ENCODE measurements at regions not wholly inside any gene's neighbourhood (a gene's known extent, or its start where the extent isn't known, plus 50 kb on each side); places are given as distances from the start of the nearest gene placed in this dataset.

GRCh38 chr12:4099276-4099675 is 174.3 kb upstream of the CCND2 start:
- no peak for DNase-seq

DNA sequence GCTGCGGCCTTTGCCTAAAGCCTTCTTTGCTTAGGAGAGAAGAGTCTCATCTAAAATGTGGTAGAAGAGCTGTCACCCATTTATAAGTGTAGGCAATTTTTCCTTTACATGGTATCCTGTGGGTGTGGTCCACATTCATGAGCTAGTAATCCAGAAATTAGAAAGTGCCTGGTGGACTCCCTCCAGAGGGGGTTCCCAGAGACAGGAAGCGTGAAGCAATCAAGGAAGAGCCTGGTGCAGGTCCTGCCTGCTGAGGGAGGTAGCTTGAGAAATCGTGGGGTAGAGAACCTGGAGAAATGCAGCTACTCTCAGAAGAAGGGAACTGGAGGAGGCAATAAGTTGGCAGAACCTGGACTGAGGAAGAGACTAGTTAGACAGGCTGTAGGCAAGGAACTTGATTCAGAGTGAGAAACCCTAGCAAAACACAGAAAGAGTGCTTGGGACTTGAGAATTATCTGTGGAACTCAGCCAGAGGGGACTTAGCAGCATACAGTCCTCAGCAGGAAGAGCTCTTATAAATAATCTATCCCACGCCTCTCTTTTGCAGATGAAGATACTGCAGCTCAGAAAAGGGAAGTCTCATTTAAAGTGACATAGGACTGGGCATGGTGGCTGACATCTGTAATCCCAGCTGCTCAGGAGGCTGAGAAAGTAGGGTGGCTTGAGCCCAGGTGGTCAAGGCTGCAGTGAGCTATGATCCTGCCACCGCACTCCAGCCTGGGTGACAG is 182.4 kb upstream of the CCND2 start:
- DNase-seq = no peak

GRCh38 chr12:4089956-4090355 is 183.6 kb upstream of the CCND2 start:
- DNase-seq = no peak

- DNase-seq = no peak
Observed at GRCh38 chr12:4089121-4089606, 184.4 kb upstream of the CCND2 start.

- no peak for DNase-seq
Observed at GRCh38 chr12:4088451-4088850, 185.1 kb upstream of the CCND2 start.

- DNase-seq = no peak
Observed at GRCh38 chr12:4086481-4086880, 187.1 kb upstream of the CCND2 start.

DNA sequence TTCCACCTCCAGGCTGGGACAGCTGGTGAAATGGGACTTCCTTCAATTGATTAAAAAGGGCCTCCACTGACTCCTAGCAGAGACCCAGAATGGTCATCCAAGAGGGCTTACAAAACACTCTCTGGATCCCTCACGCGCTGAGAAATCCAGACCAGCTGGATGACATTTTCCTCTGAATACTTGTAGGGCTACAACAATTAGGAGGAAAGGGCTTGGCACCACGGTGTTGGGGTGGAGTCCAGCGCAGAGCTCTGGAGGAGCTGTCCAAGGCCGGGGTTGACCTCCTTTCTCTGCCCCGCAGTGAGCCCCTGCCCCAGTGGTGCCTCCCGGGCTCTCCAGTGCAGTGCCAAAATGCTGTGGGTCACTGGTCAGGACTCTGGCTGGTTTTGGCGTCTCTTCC is 189.0 kb upstream of the CCND2 start:
- no peak for DNase-seq

DNA sequence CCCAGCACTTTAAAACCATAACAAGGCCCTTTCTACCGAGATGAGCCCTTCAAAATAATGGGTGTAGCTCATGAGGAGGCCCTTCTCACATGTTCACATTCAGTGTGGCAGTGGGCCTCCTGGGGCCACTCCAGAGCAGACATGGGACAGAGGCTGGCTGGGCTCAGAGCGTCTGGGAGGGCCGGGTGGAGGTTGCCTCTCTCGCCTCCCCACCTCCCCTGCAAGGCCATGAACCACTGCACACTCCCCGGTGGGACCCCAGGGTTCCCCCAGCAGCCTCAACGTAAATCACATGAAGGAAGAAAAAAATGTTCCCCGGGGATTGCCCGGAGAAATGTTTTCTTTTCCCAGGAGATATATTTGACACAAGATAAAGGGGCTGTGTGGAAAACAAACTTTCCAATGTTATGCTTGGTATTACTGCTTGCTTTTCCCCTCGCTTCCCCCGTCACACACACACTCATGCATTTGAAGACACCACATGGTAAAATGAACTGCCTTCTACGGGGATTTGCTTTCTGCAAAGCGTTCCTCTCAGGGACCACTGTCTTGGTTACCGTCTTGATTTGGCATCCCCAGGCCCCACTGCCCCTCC is 190.7 kb upstream of the CCND2 start:
- no peak for DNase-seq

GRCh38 chr12:4080213-4080612 is 193.3 kb upstream of the CCND2 start:
- no peak for DNase-seq

- DNase-seq = no peak
Observed at GRCh38 chr12:4074129-4074528, 199.4 kb upstream of the CCND2 start.

- DNase-seq = no peak
Observed at GRCh38 chr12:4069670-4070010, 196.4 kb upstream of the PARP11 start.

- no peak for DNase-seq
Observed at GRCh38 chr12:4068981-4069669, 195.9 kb upstream of the PARP11 start.

GRCh38 chr12:4064008-4064407 is 190.8 kb upstream of the PARP11 start:
- DNase-seq = no peak

DNA sequence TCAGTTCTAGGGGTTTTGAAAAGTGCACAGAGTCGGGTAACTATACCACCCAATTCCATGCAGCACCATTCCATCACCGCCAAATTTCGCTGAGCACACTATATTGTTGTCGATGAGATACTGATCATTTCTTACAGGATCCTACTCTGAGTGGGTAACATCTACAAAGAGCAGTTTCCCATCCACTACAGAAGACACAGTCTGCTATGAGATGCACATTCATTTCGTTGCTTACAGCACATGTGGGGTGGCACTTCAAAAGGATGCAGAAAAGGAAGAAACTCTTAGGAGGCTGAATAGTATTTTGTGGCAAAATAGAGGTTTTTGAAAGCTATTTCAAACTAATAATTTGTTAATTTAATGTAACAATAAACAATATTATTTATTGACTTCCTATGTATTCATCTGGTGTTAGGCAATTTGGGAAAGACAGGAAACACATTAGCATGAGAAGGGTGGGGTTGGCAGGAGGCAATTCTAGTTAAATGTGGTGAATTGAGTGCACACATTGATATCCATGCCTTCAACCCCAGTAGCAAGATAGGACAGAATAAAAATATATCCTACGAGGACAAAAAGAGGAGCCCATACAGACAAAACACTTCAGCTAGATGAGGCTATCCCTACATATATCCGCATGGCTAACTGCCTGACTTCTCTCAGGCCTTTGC is 186.8 kb upstream of the PARP11 start:
- DNase-seq = no peak

DNA sequence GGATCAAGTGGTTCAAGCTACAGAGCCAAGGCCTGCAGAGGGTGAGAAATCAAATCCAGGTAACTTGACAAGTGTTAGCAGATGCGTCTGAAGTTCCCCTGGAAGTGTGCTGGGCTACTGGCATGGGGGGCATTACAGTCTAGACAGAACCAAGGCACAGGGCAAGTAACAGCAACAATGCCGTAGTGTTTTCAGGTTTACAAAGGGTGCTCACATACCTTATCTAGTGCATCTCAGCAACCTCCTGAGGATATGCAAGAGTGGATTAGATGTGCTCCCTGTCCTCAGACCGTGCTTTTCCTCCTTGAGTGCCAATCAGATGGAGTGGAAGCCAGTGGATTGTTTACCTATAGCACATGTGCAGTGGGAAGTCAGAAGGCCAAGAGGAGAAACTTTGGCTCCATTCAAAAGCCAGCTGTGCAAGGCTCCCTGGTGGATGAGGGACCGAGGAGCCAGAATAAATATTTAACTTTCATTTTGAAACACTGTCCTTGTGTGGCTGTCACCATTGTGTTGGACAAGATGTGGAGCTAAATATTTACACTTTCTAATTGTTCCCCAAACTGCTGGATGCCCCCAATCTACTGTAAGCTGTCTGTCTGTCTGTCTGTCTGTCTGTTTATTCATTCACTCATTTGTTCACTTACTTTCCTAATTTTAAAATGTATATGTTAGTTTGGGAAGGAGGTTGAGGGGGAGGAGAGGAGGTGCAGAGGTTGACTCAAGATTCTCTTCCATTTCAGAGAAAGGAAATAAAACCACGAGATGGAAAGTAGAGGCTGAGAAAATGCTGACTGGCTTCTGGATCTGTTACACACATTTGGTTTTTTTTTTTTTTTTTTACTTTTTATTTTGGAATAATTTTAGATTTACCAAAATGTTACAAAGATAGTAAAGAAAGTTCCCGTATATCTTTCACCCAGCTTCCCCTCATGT is 184.0 kb upstream of the PARP11 start:
- no peak for DNase-seq

- DNase-seq = no peak
Observed at GRCh38 chr12:4054630-4055029, 181.4 kb upstream of the PARP11 start.

GRCh38 chr12:4052691-4053090 is 179.5 kb upstream of the PARP11 start:
- no peak for DNase-seq

DNA sequence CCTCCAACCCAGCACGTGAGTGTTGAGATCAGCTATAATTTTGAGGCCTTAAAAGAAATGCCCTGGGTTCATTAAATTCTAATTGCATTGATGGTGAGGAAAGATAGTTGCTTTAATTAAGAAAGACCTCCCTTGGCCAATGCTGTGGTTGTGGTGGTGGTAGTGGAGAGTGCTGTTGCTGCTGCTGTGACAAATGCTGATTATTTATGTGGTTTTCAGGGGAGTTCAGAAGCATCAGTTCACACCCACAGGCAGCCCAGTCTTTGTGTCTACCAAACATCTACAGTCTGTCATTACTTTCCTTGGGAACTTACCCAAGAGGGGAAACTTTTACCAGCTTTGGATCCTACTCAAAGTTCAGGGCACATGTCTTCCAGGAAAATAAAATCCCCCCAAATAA is 178.4 kb upstream of the PARP11 start:
- no peak for DNase-seq

- no peak for DNase-seq
Observed at GRCh38 chr12:4050340-4050739, 177.1 kb upstream of the PARP11 start.

GRCh38 chr12:4049298-4050080 is 176.3 kb upstream of the PARP11 start:
- DNase-seq = no peak

GRCh38 chr12:4047421-4047820 is 174.2 kb upstream of the PARP11 start:
- no peak for DNase-seq

- no peak for DNase-seq
Observed at GRCh38 chr12:4046495-4046840, 173.3 kb upstream of the PARP11 start.

All from CD4-positive, alpha-beta T cell treated with Interleukin-21 for 1 hour (primary cell).